GM21786 (cell line): ENCODE measurements at regions not wholly inside any gene's neighbourhood (a gene's known extent, or its start where the extent isn't known, plus 50 kb on each side); places are given as distances from the start of the nearest gene placed in this dataset.

Source experiments
- ATAC-seq: cut with Tn5 transposase; IDR thresholded peaks from one replicate; pipeline ENCODE4 v1.9.1; 2021; ENCODE audit not compliant: unreplicated experiment

DNA sequence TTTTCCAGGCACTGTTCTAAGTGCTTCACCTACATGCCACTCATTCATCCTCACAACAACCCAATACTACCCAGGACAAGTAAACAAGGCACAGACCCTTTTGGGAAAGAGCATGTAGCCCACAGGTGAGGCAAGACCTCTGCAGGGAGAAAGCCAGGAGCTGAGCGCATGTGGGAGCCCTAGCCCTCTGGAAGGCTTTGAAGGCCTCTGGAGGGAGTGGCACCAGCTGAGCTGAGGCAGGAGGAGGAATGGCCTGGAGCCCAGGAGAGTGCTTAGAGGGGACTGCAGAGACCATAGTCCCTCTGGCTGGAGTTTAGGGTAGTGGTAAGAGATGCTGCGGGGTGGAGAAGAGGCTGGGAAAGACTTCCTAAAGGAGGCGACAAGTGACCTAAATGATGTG lies 516.5 kb downstream of the FUT8 start:
- ATAC-seq, result no peak

DNA sequence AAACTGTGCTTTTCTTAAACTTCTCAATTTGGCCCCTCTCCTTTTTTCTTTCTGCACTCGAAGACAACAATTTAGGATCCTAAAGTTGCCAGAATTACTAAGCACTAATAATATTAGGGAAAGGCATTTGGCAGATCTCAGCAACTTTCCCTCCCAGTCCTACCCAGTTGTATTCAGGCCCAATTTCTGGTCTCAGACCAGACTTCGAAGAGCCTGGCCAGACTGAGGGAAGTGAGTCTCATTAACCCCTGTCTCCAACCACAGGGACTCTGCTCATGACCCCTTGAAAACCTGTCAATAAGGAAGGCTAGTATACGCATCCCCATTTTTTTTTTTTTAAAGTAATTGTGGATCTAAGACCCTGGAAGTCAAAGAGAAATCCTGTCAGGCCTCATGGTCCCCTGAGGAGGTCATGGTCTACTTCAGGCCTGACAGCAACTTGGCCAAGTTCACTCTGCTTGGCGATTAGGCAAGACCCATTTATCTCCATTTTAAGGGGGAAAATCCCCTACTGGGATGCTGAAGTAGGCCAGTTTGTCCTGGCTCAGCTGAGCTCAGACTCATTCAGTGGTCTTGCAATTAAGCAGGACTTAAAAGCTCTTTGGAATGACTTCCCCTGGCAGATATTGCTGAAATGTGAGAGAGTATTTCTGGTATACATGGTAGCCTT lies 521.0 kb downstream of the FUT8 start:
- no peak for ATAC-seq

DNA sequence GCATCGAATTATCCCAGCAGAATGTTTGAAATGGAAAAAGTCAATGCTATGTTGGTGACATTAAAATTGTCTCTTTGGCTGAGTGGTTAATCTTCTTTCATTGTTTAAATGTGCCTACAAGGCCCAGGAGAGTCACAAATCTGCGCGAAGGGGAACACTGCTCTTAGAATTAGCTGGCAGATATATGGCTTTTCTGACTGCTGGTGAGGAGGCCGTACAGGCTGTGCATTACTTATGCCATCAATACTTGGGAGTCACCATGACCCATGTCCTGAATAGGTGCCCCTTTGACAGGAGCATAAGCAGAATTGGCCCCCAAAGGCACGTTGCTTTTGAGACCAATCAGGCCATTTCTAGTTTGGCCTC lies 521.5 kb downstream of the FUT8 start:
- no peak for ATAC-seq

- ATAC-seq, result no peak
Measured at GRCh38 chr14:65936342-65936975, 523.9 kb downstream of the FUT8 start.

GRCh38 chr14:65937079-65937959 lies 524.8 kb downstream of the FUT8 start:
- ATAC-seq, result no peak

GRCh38 chr14:65937960-65938316 lies 525.4 kb downstream of the FUT8 start:
- ATAC-seq, result no peak

GRCh38 chr14:65938738-65939137 lies 526.2 kb downstream of the FUT8 start:
- ATAC-seq, result no peak

DNA sequence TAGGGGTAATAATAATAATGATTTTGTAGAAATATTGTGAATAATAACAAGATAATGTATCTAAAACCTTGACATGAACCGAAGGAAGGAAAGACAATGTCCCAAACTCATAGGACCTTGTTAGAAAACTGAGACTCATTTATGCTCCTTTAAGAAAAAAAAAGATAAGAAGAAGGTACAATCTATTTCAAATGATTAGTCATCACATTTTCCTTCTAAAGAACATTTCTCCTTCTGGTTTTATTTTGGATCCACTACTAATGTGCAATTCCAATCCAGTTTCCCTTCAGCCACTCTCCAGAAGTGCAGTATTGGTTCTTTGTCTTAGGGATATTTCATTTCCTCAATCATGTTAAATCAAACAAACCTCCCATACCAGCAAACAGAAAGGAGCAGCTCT lies 526.7 kb downstream of the FUT8 start:
- ATAC-seq, result no peak

DNA sequence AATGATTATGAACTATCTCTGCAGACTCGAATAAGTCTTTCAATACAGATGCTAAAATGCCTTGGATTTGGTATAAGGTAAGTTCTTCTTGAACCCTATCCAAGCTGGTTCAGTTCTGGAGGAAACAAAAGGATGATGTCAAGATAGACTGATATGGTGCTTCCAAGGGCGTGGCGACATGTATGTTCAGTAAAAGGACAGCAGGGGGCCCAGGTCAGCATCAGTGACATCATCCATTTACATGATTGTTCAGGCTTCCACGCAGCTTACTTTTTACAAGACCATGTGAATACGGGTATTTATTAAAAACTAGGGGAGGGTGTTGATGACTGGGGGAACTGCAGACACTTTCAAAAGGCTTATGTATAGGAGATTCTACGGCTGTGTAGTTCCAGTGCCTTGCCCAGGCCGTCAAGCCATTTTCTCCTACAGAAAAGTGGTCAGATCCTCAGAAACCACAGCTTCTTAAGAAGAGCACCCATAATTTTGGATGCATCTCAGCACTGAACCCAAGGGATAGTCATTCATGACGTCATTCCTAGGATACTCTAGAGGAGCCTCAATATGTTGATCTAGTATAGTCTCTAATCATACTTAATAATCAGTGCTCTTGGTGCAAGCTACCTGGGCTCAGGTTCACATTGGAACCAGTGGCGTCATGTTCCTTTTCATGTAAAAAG lies 527.7 kb downstream of the FUT8 start:
- no peak for ATAC-seq

DNA sequence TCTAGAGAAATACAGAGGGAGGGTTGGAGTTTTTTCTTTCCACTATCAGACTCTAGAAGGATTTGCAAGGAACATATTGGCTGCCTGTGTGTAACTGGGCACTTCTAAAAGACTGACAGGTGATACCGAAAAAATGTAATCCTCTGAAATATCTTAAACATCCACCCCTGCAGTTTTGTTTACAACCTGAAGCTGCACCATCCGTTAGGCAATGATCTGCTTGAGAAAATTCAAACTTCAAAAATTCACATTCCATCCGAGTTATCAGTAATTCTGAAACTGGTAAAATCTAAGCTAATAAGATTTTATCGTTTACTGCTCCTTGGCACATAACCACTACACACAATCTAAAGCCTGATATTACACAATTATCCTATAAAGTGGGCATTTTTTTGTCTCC lies 528.6 kb downstream of the FUT8 start:
- no peak for ATAC-seq

GRCh38 chr14:65943150-65943549 lies 530.6 kb downstream of the FUT8 start:
- no peak for ATAC-seq

GRCh38 chr14:65943916-65944410 lies 531.4 kb downstream of the FUT8 start:
- ATAC-seq, result no peak

DNA sequence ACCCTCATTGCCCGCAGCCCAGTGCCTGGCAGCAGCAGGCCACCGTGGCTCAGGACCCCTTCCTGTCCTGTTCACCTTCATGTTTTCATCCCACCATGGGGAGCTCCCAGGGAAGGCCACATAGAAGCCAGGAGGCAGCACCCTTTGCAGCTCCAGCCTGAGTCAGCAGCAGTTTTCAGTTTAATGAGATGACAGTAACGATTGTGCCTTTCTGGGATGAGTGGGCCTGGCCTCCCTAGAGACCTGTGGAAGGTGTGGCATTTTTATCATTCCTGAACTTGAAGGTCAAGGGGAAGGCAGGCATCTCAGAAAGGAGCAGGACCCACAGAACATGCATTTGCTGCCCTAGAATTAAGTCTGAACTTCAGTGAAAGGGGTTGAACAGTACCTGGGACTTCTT lies 532.8 kb downstream of the FUT8 start:
- ATAC-seq, result no peak

GRCh38 chr14:65946494-65946893 lies 534.0 kb downstream of the FUT8 start:
- ATAC-seq, result no peak

DNA sequence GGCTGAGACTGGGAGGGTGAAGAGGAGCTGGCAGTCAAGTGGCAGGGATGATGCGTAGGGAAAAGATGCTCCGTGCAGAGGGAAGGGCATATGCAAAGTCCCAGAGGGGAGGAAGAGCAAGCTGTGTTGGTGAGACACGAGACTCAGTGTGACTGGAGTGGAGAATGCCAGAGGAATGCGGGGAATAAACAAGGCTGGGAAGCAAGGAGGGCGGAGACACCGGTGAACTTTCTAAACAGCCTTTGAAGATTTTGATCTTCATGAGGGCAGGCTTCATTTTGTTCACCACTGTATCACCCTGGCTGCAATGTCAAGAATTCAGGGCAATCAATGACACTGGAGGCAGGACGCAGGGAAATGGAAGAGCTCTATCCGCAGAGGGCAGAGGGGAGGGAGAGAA lies 535.8 kb downstream of the FUT8 start:
- no peak for ATAC-seq

DNA sequence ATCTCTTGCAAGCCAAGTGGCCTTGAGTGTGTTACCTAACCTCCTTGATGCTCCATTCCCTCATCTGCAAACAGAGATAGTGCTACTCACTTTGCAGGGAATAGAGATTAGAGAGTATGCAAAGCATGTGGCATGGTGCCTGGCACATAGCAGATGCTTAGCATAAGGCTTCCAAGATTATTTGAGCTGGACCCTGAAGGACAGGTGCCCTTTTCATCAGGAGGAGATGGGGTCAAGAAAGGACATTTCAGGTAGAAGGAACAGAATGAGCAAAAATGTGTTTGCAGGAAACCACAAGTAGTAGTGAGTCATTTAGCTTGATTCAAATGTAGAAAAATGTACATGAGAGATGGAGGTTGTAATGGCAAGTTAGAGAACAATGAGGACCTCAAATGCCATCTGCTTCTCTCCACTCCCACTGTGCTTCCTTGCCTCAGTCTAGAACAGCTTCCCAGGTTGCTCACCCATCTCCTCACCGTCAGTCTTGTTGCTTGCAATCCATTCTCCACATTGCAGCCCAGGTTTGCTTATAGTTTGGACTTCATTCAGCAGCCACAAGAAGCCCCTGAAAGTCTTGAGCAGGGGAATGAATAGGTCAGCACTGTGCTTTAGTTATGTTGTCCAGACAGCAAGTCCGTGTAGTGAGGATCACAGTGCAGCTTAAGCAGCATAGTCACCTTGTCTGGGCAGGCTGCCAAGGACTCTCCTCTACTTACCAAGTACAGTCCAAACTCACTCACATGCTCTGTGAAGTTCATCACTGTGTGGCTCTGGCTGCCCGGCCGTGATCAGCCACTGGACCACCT lies 536.3 kb upstream of the CCDC196 start:
- ATAC-seq, result peak; percentile 52

GRCh38 chr14:65954942-65955341 lies 531.2 kb upstream of the CCDC196 start:
- ATAC-seq, result no peak

- no peak for ATAC-seq
Measured at GRCh38 chr14:65957631-65958205, 528.5 kb upstream of the CCDC196 start.

- peak; percentile 41 for ATAC-seq
Measured at GRCh38 chr14:65958664-65959562, 527.3 kb upstream of the CCDC196 start.
